ENCODE measurements at regions not wholly inside any gene's neighbourhood (a gene's known extent, or its start where the extent isn't known, plus 50 kb on each side); places are given as distances from the start of the nearest gene placed in this dataset.

DNA sequence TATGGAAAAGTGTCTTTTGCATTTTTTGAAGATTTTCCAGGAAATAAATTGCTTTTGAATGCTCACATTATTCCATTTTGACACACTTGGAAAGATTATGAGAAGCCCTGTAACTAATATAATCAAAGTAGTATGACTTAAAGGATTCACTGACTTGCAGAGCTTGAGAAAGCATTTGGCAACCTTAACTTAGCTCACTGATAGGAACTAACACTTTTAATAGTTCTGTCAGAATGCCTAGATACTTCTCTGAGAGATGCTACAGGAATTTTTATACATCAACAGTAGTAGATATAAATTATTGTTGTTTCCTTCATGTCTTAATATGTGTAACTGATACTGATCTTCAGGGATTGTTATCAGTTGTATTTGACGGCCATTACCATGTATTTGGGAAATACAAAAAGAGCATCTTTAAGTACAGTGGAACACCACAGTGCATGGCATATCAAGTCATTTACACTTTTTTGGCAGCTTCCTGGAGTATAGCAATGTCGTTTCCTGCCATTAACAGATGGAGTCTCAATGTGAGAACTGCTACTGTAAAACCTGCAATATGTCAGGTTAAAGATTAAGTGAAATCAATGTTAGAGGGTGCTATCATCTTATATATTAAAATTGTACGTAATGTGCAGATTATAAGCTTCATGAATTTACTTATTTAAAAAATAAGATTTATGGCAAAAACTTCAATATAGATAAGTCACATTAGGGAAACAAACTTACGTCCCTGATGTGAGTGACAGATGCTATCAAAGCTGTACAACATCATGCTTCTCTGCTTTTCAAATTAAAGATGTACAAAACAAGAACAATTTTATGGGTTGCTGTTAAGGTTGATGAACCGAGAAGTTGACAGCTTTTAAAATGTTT, 1159.8 kb upstream of the MIR17HG start:
- no peak for TF ChIP-seq EZH2 (IDR thresholded peaks at IDR 0.05; ENCODE audit: borderline replicate concordance)
- TF ChIP-seq, protein P1, sequence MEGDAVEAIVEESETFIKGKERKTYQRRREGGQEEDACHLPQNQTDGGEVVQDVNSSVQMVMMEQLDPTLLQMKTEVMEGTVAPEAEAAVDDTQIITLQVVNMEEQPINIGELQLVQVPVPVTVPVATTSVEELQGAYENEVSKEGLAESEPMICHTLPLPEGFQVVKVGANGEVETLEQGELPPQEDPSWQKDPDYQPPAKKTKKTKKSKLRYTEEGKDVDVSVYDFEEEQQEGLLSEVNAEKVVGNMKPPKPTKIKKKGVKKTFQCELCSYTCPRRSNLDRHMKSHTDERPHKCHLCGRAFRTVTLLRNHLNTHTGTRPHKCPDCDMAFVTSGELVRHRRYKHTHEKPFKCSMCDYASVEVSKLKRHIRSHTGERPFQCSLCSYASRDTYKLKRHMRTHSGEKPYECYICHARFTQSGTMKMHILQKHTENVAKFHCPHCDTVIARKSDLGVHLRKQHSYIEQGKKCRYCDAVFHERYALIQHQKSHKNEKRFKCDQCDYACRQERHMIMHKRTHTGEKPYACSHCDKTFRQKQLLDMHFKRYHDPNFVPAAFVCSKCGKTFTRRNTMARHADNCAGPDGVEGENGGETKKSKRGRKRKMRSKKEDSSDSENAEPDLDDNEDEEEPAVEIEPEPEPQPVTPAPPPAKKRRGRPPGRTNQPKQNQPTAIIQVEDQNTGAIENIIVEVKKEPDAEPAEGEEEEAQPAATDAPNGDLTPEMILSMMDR (IDR thresholded peaks at IDR 0.05; ENCODE audit: poor library complexity), result no peak
- no peak for TF ChIP-seq EZH2phosphoT487 (IDR thresholded peaks at IDR 0.05; ENCODE audit: low read depth, severe bottlenecking, unreplicated experiment)
